Endothelial cell (in vitro differentiated cells): ENCODE measurements at regions not wholly inside any gene's neighbourhood (a gene's known extent, or its start where the extent isn't known, plus 50 kb on each side); places are given as distances from the start of the nearest gene placed in this dataset.
"Not testable (repeated sequence)": the region's sequence is repeated elsewhere in the genome, so short reads cannot be mapped to it uniquely, and the experiment has no call there.

Source experiments
- DNase-seq: peaks from one replicate; pipeline ENCODE4 v3.0.0; 2021; ENCODE audit warnings: low spot score
- H3K27ac Mint-ChIP-seq: one replicate; pipeline ENCODE4 v1.8.0; 2021; ENCODE audit warnings: mixed read lengths, inconsistent platforms; ENCODE audit not compliant: unreplicated experiment
- H3K27me3 Mint-ChIP-seq: one replicate; pipeline ENCODE4 v1.8.0; 2021; ENCODE audit warnings: mild to moderate bottlenecking, moderate library complexity, mixed read lengths, inconsistent platforms; ENCODE audit not compliant: unreplicated experiment
- H3K36me3 Mint-ChIP-seq: one replicate; pipeline ENCODE4 v1.8.0; 2021; ENCODE audit warnings: mild to moderate bottlenecking, low read depth, mixed read lengths, inconsistent platforms; ENCODE audit not compliant: unreplicated experiment
- H3K4me1 Mint-ChIP-seq: one replicate; pipeline ENCODE4 v1.8.0; 2021; ENCODE audit warnings: mild to moderate bottlenecking, mixed read lengths, inconsistent platforms; ENCODE audit not compliant: unreplicated experiment
- H3K4me3 Mint-ChIP-seq: one replicate; pipeline ENCODE4 v1.8.0; 2021; ENCODE audit warnings: mild to moderate bottlenecking, mixed read lengths, inconsistent platforms; ENCODE audit not compliant: unreplicated experiment
- H3K9me3 Mint-ChIP-seq: one replicate; pipeline ENCODE4 v1.8.0; 2021; ENCODE audit warnings: mixed read lengths, inconsistent platforms; ENCODE audit not compliant: unreplicated experiment
- TF ChIP-seq, protein P1 (sequence below): fragments of 200-600 bp; sonication (generic); IDR thresholded peaks from one replicate; pipeline ENCODE4 v1.5.0; 2021; ENCODE audit warnings: antibody characterized with exemption; ENCODE audit not compliant: unreplicated experiment

DNA sequence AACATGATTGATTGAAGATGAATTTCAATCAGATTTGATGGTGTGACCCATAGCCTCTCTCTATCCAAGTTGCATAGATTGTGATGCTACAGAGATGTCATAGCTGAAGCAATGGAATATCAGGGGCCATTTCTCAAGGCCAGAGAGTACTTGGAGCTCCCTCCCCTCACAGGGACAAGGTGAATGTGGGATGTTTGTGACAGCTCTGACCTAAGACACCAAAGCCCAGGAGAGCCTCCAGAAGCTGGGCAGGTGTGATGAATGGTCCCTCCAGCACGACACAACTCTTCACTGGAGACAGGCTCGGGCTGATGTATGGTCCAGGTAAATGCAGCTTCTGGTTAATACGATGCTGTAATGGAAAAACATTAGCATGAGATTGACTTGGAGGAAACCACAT is 101.0 kb upstream of the ZC3H12A start:
- H3K27ac Mint-ChIP-seq, result no peak overlapping the region
- H3K4me3 Mint-ChIP-seq, result no peak overlapping the region
- DNase-seq, result no peak
- H3K4me1 Mint-ChIP-seq, result no peaks in the 10 kb centered on the region
- no peaks in the 10 kb centered on the region for H3K36me3 Mint-ChIP-seq
- peaks cover 1% of the 10 kb centered on the region for H3K27me3 Mint-ChIP-seq
- TF ChIP-seq, protein P1, sequence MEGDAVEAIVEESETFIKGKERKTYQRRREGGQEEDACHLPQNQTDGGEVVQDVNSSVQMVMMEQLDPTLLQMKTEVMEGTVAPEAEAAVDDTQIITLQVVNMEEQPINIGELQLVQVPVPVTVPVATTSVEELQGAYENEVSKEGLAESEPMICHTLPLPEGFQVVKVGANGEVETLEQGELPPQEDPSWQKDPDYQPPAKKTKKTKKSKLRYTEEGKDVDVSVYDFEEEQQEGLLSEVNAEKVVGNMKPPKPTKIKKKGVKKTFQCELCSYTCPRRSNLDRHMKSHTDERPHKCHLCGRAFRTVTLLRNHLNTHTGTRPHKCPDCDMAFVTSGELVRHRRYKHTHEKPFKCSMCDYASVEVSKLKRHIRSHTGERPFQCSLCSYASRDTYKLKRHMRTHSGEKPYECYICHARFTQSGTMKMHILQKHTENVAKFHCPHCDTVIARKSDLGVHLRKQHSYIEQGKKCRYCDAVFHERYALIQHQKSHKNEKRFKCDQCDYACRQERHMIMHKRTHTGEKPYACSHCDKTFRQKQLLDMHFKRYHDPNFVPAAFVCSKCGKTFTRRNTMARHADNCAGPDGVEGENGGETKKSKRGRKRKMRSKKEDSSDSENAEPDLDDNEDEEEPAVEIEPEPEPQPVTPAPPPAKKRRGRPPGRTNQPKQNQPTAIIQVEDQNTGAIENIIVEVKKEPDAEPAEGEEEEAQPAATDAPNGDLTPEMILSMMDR, result no peak
- no peaks in the 10 kb centered on the region for H3K9me3 Mint-ChIP-seq

DNA sequence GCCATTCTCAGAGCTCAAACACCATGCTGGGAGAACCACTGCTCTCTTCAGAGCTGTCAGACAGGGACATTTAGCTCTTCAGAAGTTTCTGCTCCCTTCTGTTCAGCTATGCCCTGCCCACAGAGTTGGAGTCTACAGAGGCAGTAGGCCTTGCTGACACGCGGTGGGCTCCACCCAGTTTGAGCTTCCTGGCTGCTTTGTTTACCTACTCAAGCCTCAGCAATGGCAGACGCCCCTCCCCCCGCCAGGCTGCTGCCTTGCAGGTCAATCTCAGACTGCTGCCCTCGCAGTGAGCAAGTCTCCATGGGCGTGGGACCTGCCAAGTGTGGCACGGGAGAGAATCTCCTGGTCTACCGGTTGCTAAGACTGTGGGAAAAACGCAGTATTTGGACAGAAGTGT is 93.8 kb upstream of the ZC3H12A start:
- H3K9me3 Mint-ChIP-seq, H3K4me3 Mint-ChIP-seq, H3K27ac Mint-ChIP-seq, H3K27me3 Mint-ChIP-seq, H3K4me1 Mint-ChIP-seq, DNase-seq, H3K36me3 Mint-ChIP-seq: not testable (repeated sequence)

- Mint-ChIP-seq H3K36me3 (no peaks in the 10 kb centered on the region), H3K27ac (no peak overlapping the region), H3K4me3 (no peak overlapping the region), H3K4me1 (no peaks in the 10 kb centered on the region), H3K27me3 (peaks cover 2% of the 10 kb centered on the region), H3K9me3 (no peaks in the 10 kb centered on the region)
- DNase-seq, result no peak
- TF ChIP-seq, protein P1, result no peak
Measured at GRCh38 chr1:37387854-37388253, 86.5 kb upstream of the ZC3H12A start.

- Mint-ChIP-seq H3K27me3 (peaks cover 4% of the 10 kb centered on the region), H3K27ac (no peak overlapping the region), H3K4me1 (no peaks in the 10 kb centered on the region), H3K9me3 (no peaks in the 10 kb centered on the region), H3K4me3 (no peak overlapping the region), H3K36me3 (no peaks in the 10 kb centered on the region)
- no peak for DNase-seq
- TF ChIP-seq, protein P1, result no peak
Measured at GRCh38 chr1:37389327-37389726, 85.1 kb upstream of the ZC3H12A start.

- Mint-ChIP-seq H3K9me3 (no peaks in the 10 kb centered on the region), H3K4me1 (no peaks in the 10 kb centered on the region), H3K27me3 (peaks cover 2% of the 10 kb centered on the region), H3K36me3 (no peaks in the 10 kb centered on the region), H3K4me3 (no peak overlapping the region), H3K27ac (no peak overlapping the region)
- DNase-seq, result no peak
- TF ChIP-seq, protein P1, result no peak
Measured at GRCh38 chr1:37391211-37392011, 83.0 kb upstream of the ZC3H12A start.
